HG03442 (cell line): ENCODE measurements at regions not wholly inside any gene's neighbourhood (a gene's known extent, or its start where the extent isn't known, plus 50 kb on each side); places are given as distances from the start of the nearest gene placed in this dataset.

ENCODE experiments used
- ATAC-seq: cut with Tn5 transposase; IDR thresholded peaks from one replicate; pipeline ENCODE4 v1.9.1; 2021; ENCODE audit warnings: mild to moderate bottlenecking, moderate library complexity; ENCODE audit not compliant: unreplicated experiment

DNA sequence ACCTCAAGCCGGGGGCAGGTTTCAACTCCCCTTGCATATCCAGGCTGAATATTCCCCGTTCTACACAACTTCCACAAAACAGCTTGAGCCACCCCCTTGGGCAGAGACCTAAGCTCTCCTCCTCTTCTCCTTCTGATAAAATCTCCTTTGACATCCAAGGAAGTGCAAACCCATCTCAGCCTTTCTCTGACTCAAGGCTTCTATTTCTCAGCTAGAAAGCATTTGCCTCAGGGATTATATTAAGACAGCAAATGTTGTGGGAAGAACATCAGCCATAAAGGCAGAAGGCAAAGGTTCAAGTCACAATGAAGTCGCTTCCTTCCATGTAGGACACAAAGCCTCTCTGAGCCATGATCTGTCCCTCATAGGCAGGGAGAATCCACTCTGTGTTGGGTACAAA is 386.6 kb upstream of the ARID1B start:
- no peak for ATAC-seq

DNA sequence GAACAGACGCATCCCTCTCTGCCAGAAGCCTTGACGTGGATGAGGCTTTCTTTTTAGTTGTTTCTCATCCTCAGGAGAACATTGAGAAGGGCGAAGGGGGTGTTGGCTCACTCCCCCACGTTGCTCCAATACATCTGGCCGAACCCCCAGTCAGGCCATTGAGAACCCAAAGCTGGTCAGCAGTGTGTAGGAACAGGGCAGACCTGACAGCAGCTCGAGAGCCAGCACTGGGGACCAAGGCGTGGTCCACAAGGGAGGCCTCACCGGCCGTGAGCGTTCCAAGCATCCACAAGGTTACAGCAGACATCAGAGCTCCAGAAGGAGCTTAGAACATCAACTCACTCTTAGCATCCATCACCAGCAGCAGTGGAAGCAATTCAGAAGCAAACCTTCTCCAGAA is 387.9 kb upstream of the ARID1B start:
- ATAC-seq = no peak

DNA sequence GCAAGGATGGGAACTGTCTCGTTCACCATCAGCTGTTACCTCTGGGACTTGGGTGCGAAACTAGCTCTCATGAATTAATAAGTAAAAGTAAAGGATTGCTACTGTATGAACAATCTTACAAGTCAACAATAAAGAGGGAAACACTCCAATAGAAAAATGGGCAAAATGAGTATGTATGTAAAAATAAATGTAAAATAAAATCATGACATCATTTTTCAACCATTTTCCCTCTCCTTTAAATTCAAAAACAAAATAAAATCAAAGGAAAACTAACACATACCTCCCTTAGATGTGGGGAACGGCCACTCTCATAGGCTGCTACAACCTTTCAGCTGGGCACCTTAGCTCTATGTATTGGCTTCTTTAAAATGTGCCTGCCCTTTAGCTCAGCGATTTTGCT is 389.7 kb upstream of the ARID1B start:
- ATAC-seq = no peak

DNA sequence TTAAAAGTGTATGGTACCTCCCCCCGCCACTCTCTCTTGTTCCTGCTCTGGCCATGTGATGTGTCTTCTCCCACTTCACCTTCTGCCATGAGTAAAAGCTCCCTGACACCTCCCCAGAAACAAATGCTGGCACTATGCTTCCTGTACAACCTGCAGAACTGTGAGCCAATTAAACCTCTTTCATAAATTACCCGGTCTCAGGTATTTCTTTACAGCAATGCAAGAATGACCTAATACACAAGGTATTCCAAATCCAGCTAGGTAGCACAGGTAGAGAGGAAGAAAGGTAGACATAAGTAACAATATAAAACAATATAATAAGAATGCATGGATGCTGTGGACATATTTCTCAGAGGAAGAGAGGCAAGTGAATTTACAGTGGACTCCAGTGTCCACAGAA is 394.1 kb upstream of the ARID1B start:
- ATAC-seq = no peak

DNA sequence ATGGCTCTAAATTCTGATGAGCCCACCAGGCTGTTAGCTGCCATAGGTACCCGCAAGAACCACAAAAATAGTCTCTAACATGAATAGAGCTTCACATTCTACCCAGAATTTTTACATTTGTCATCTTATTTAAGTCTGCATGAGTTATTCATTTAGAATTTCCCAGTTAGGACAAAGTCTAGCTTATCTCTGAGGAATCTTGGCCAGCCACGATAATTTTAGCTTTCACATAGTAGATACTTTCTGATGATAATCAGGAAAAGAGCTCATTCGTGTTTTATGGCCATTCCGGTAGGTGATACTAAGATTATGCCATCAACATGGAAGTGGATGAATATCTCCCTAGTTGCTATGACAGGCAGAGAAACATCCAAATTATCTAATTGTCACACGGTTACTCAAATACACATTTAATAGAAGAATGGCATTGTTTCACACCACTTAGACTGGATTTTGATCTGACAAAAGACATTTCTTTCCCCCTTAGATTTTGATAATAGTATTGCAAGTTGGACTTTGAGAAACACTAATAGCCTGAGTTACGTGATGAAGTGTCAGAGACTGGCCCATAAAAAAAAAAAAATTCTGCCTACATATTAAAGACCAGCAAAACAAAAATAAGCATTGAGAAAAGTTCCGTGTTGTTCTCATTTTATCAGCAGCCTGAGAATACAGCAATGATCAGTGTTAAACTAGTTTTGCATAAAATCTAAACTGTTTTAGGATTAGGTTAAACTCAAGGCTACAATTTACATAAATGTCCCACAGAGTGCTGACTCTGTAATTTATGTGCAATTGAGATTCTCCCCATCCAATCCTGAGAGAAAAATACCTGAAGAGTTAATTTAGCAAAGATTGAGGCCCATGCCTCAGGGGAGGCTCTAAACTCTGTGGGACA is 397.5 kb upstream of the ARID1B start:
- no peak for ATAC-seq

DNA sequence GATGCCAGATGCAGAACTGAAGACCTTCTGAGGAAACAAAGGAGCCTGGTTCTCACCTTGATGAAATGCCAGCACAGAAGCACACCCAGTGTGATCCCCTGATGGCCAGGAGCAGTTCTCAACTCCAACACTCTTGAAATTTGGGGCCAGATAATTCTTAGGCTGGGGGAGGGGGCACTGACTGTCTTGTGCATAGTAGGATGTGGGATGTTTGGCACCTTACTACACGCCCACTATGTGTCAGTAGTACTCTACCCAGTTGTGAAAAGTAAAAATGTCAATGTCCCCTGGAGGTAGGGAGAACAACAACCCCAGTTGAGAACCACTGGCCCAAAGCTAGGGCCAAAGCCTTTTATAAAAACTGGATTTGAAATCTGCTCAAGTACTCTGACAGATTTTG is 398.3 kb upstream of the ARID1B start:
- ATAC-seq = no peak

DNA sequence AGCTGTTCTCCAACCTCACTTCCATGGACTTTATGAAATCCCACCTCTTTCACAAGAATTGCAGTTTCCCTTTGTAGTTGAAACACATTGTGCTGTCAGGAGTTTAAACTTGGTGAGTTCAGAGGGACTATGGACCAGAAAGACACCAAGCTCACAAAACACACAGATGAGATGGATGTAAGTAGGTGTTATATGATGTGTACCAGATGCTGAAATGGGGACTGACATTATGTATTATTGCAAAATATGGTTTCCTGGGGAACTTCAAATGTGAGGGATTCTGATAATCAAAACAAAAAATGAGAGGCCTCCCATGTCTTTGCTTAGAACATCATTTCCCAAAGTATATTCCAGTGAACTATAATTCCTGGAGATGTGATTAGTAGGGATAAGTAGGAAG is 401.1 kb upstream of the ARID1B start:
- no peak for ATAC-seq

DNA sequence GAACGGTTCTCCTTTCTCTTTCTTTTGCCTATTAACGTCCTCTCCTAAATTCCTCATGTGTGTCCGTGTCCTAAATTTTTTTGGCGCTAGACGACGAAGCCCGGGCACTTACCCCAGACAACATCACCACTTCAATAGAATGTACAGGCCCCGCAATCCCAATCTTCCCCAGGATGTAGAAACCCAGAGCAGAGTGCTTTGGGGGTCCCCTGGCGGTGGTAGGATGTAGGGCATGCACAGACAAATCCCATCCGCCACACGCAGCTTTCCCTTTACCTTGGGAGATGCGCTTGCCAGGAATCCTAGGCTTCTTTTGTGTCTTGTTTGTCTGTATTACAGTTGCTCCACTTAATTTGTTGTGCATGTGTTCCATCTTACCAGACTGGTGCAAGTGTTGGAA is 417.3 kb upstream of the ARID1B start:
- no peak for ATAC-seq

DNA sequence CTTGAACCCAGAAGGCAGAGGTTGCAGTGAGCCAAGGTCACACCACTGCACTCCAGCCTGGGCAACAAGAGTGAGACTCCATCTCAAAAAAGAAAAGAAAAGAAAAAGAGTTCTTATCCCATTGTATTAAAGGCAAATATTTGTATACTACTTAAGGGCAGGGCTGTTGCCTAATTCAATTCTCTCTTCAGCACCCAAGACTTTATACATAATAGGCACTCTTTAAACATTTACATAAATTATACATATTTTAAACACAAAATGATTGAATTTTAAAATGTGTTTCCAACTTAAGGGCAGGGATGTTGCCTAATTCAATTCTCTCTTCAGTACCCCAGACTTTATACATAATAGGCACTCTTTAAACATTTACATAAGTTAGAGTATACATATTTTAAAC is 424.3 kb upstream of the ARID1B start:
- no peak for ATAC-seq

DNA sequence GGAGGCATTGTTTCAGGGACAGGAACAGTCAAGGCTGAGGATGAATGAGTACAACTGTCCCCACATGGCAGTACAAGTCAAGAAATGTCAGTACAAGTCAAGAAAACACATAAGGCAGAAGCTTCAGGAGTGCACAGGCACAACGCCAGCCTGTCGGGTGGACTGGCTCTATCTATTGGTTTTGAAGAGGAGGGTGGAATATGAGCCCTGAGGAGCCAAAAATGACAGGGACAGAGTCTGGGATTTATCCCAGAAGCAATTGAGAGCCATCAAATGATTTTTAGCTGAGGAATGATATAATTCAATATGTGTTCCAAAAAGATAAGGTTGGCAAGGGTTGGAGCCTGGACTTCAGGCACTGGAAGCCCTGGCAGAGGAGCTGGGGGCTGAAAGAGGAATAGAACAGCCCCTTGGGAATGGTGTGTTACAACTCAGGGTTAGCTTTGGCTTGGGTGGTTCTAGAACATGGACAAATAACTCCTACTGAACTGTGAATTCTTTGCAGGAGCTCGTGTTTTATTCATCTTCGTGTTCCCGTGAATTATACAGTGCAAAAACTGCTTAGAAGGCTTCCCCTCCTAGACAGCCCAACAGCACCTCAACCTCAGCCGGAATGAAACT is 425.7 kb upstream of the ARID1B start:
- no peak for ATAC-seq

DNA sequence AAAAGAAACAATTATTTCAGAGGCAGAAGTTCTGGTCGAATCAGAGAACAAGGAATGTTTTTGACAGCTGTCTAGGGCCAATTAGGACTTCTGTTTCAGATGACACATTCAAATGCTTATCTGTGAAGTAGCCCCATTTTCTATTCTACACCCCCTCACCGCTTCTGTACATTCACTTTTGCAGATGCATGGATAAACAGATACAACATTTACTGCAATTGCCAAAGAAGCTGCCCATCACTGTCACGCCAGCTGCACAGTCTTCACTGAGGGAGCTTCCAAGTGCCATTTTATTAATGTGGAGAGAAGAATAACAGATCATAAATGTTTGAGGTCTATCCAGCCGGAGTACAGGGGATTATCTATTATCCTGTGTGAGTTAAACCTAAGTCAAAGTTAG is 426.8 kb upstream of the ARID1B start:
- ATAC-seq = no peak

DNA sequence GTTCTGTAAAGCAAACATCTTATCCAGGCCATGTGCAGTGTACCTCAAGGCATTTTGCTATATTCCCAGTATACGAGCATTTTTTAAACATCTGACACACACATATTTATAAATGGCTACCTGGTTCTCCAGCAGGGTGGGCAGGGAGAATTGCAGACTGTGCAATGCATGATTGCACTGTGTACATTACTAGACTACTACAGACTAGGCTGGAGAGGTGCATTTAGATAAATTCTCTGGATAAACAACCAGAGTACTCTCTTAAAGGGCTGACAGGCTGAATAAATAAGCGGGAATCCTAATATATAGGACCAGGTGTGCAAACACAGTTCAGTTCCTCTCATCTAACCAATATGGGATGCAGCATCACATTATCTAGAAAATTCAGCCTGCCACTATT is 428.3 kb upstream of the ARID1B start:
- no peak for ATAC-seq

DNA sequence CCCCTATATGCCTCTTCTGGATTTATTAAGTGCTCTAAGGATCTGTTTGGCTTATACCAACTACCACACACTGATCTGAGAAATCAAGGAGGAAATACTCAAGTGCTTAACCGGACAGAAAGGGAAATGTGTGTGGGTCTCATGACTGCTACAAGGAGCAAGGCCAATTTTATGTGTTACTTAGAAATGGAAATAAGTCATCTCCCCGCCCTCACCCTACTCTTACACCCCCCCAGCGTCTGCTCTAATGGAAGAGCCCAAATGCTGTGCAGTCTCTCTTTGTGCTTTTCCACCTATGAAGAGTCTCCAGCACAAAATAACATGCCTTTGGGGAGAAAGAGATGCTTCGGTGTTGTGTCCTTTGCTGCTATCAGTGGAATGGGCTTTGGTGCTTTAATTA is 428.8 kb upstream of the ARID1B start:
- ATAC-seq = no peak

DNA sequence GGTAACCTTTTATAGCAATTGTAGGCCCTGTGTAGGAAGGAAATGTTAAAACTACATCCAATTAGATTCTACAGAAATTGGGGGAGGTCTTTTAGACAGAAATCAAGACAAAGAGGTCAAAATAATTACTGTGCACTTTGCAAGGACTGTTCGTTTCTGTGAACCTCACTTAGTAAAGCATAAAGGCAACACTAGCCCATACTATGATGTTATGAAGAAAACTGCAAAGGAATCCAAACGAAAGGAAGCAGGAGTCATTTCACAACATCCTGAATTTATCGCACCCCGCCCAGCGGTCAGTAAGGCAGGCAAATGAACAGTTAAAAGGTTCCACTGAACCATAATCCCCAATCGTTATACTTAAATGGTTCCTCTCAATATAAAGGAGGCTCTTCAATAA is 429.5 kb upstream of the ARID1B start:
- ATAC-seq = no peak

DNA sequence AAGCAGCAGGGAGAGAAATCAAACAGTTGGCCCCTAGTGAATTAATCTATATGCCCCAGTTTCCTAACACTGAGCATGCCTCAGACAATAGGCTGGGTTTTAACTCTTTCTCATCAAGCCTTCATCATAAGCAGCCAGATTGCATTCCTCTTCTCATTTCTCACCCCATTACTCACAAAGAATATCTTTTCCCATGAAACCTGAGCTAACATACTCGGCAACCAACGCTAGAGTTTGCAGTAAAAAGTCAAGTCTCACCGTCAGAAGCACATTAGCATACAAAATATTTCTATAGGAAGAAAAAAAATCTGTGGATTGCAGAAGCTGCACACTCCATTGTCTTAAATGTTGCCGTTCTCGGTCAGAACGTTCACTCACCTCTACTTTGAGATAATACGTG is 429.9 kb upstream of the ARID1B start:
- ATAC-seq = no peak

DNA sequence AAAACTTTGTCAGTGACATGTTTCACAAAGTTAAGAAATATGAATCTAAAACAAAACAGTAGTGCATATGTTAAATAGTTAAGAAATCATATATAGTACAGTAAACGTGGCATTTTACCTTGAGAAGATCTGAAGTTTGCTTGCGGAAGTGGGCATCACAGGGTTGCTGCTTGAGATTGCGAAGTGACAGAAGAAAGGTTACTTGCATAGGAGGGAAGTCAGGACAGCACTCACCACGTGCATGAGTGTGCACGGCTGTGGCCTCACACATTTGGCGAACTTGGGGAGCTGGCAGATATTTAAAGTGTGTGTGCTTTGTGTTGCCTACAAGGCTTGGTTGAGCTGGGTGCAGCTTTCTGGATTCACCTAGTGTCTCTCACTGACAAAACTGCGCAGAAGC is 431.5 kb upstream of the ARID1B start:
- no peak for ATAC-seq

DNA sequence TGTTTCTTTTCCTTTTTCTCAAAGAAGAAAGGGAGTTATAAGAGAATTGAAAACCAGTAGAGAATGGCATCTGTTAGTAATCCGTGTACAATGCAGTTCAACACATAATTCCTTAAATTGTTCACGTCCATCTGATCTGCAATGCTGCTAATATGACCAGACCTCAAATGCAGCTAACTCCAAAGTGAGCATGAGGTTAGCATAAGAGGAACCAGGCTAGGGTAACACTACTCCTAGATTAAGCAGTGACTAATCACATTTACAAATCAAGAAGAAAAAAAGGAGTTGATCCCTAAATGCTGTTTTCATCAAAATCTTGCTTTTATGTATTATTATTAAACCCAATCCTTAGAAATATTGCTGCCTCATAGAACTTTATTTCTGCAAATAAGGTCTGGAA is 432.7 kb upstream of the ARID1B start:
- ATAC-seq = no peak

DNA sequence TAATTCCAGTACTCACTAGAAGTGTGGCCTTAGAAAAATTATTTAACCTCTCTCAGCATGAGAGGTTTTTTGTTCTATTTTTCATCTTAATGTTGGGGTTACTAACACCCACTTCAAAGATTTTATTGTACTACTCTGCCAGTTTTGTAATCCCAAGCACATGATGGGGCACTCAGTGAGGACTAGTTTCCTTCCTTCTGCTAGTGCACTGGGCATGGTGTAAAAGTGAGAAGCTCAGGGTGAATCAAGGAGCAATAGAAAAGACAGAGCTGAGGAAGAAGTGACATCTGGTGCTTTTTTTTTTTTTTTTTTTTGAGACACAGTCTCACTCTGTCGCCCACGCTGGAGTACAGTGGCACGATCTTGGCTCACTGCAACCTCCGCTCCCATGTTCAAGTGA is 439.4 kb upstream of the ARID1B start:
- no peak for ATAC-seq

DNA sequence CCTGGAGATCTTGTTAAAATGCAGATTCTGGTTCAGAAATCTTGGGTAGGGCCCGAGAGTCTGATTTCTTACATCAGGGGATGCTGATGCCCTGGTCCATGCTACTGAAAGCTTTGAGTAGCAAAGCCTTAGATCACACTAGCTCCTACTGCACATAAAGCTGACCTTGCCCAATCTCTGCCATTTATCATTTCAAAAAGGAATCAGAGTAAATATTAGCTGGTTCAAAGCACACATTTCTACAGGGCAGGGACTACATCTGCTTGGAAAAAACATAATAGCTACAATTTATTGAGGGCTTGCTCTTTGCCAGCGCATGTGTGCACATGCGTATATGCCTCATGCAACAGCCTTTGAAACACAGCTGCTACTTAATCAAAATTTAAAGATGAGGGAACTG is 440.4 kb upstream of the ARID1B start:
- no peak for ATAC-seq

DNA sequence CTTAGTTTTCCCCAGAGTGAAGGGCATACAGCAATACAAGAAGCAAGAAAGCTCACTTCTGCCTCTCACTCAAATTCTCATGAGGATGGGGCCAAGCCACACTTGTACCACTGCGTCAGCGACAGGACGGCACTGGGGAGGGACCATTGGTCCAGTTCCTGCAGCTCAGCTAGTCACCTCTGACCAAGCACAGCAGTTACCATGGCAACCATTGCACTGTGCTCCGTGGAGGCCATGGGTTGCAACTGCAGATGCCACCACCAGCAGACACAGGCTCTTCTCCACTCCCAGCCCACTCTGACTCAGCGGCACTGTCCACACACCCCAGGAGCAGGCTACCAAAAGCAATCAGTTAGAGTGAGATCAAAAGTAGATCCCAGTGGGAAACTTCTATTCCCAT is 441.1 kb upstream of the ARID1B start:
- ATAC-seq = no peak

DNA sequence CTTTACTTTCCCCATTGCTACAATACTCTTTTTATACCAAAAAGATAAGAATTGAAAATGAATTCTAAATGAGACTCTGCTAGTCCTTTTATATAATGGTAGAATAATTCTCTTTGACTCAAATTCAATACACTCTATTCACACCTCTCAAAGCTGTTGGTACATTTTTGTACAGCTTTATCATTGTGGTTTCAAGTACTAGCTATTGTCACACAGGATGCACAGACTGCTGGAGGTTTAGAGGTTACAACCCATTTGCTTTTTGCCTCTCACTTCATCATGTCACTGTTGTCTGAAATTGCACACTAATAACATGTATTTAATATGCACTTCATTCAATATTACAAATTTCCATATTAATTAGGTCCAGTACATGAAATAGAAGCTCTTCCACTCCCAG is 442.2 kb upstream of the ARID1B start:
- no peak for ATAC-seq

DNA sequence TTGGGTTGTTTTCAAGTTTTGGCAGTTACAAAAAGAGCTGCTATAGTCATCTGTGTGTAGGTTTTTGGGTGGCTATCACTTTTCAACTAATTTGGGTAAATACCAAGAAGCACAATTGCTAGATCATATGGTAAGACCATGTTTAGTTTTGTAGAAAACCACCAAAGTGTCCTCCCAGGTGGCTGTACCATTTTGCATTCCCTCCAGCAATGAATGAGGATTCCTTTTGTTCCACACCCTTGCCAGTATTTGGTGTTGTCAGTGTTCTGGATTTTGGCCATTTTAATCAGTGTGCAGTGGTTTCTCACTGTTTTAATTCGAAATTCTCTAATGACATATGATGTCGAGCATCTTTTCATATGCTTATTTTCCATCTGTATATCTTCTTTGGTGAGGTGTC is 457.5 kb upstream of the ARID1B start:
- ATAC-seq = no peak
